ENCODE measurements at regions not wholly inside any gene's neighbourhood (a gene's known extent, or its start where the extent isn't known, plus 50 kb on each side); places are given as distances from the start of the nearest gene placed in this dataset.

DNA sequence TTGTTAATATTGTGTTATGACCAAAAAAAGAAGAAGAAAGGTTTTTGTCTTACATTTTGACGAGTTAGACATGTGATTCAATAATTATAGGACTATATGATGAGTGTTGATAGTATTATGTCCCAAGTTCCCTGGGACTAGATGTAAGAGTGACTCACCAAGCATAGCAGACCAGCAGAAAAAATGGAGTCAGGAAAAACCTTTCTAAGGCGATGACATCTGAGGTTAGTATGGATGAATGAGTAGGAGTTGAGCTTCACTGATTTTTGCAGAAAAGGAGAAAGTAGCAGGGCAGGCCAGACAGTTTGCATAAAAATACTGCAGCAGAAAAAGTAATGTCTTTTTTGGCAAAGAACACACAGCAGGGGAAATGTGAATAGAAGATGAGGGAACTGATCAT is 1041.3 kb upstream of the ADGRL4 start:
- Histone ChIP-seq H3K27me3 (ENCODE audit: insufficient read depth, low read depth, low read length) (no peaks in the 10 kb centered on the region), H3K27ac (ENCODE audit: low read length) (no peak overlapping the region), H3K9me3 (ENCODE audit: low read length) (no peaks in the 10 kb centered on the region), H4K20me1 (ENCODE audit: insufficient read depth) (no peaks in the 10 kb centered on the region), H3K4me3 (ENCODE audit: low read length) (no peak overlapping the region), H3F3A (ENCODE audit: insufficient read depth, low read length, poor library complexity, severe bottlenecking) (no peaks in the 10 kb centered on the region), H3K9me2 (ENCODE audit: insufficient read depth, low read length) (no peaks in the 10 kb centered on the region), H3K79me2 (replicated peaks; ENCODE audit: insufficient read depth, low read length) (no peaks in the 10 kb centered on the region), H3K9ac (ENCODE audit: low read length) (no peak overlapping the region), H2AFZ (ENCODE audit: low read depth, low read length) (no peak overlapping the region), H3K36me3 (ENCODE audit: insufficient read depth, low read length) (no peaks in the 10 kb centered on the region), H3K4me2 (ENCODE audit: low read length) (no peak overlapping the region)
- TF ChIP-seq POLR2AphosphoS5 (IDR thresholded peaks at IDR 0.05): no peak

DNA sequence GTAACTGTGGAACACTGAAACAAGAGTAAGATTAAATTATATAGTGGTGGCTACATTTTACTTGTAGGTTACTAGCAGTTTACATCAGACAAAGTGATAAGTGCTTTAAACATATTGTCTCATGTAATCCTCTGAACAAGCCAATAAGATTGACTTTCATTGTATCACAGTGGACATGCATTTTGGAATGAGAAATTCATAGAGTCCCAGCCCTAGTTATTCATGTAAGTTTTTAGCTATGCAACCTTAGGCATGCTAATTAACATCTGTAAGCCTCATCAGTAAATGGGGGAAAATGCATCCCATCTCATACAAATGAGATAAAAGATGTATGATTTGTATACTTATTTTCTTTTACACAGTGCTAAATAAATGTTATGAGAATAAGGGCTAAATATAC is 1038.1 kb upstream of the ADGRL4 start:
- no peaks in the 10 kb centered on the region for H3K36me3 ChIP-seq (ENCODE audit: insufficient read depth, low read length)
- no peak overlapping the region for H3K4me3 ChIP-seq (ENCODE audit: low read length)
- no peak overlapping the region for H3K4me2 ChIP-seq (ENCODE audit: low read length)
- H3K9me3 ChIP-seq (ENCODE audit: low read length): no peaks in the 10 kb centered on the region
- no peaks in the 10 kb centered on the region for H3F3A ChIP-seq (ENCODE audit: insufficient read depth, low read length, poor library complexity, severe bottlenecking)
- H3K27ac ChIP-seq (ENCODE audit: low read length): no peak overlapping the region
- no peaks in the 10 kb centered on the region for H3K27me3 ChIP-seq (ENCODE audit: insufficient read depth, low read depth, low read length)
- H4K20me1 ChIP-seq (ENCODE audit: insufficient read depth): no peaks in the 10 kb centered on the region
- H3K79me2 ChIP-seq (replicated peaks; ENCODE audit: insufficient read depth, low read length): no peaks in the 10 kb centered on the region
- no peak overlapping the region for H3K9ac ChIP-seq (ENCODE audit: low read length)
- TF ChIP-seq, protein P1, sequence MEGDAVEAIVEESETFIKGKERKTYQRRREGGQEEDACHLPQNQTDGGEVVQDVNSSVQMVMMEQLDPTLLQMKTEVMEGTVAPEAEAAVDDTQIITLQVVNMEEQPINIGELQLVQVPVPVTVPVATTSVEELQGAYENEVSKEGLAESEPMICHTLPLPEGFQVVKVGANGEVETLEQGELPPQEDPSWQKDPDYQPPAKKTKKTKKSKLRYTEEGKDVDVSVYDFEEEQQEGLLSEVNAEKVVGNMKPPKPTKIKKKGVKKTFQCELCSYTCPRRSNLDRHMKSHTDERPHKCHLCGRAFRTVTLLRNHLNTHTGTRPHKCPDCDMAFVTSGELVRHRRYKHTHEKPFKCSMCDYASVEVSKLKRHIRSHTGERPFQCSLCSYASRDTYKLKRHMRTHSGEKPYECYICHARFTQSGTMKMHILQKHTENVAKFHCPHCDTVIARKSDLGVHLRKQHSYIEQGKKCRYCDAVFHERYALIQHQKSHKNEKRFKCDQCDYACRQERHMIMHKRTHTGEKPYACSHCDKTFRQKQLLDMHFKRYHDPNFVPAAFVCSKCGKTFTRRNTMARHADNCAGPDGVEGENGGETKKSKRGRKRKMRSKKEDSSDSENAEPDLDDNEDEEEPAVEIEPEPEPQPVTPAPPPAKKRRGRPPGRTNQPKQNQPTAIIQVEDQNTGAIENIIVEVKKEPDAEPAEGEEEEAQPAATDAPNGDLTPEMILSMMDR (IDR thresholded peaks at IDR 0.05; ENCODE audit: poor library complexity, severe bottlenecking): no peak
- TF ChIP-seq EP300 (conservative IDR thresholded peaks at IDR 0.05; ENCODE audit: poor library complexity, severe bottlenecking) (no peak), SMC3 (conservative IDR thresholded peaks at IDR 0.05; ENCODE audit: poor library complexity) (no peak), MXI1 (conservative IDR thresholded peaks at IDR 0.05; ENCODE audit: poor library complexity, severe bottlenecking) (no peak), POLR2AphosphoS5 (IDR thresholded peaks at IDR 0.05) (no peak), TAF1 (IDR thresholded peaks at IDR 0.05; ENCODE audit: low read depth) (no peak), RAD21 (conservative IDR thresholded peaks at IDR 0.05) (no peak)
- no peak overlapping the region for H2AFZ ChIP-seq (ENCODE audit: low read depth, low read length)
- no peaks in the 10 kb centered on the region for H3K9me2 ChIP-seq (ENCODE audit: insufficient read depth, low read length)

DNA sequence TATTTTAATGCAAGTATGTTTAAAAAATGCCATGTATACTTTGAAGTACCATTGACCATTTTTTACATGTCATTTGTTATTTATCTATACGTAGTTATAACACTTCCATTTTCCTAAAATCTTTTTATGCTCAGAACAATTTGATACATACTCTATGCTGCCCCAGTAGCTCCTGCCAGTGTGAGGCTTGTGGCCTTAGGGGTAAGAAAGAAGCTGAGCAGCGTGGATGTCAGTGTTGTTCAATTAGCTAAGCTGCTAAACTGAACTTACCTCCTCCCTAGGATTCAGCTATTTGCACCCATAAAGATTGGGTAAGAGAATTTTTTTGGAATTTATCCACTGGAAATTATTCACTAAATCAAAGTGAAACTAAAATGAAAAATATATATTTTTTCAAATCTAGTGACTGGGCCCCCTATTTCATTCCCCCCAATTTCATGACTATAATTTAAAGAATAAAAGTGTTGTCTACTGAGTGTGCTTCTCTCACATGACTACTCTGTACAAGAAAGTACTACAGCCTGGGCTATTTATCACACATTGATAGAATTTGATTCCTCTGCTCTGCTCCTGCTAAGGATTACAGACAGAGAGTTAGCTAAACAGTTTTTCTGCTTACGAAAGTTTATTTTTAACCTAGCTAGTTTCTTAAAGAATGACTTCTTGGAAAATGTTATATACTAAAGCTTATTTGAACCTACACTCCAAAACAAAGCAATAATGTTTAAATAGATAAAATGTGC is 1030.3 kb upstream of the ADGRL4 start:
- H3K79me2 ChIP-seq (replicated peaks; ENCODE audit: insufficient read depth, low read length): no peaks in the 10 kb centered on the region
- no peaks in the 10 kb centered on the region for H3K9me2 ChIP-seq (ENCODE audit: insufficient read depth, low read length)
- H3K27ac ChIP-seq (ENCODE audit: low read length): no peak overlapping the region
- TF ChIP-seq POLR2AphosphoS5 (IDR thresholded peaks at IDR 0.05): no peak
- TF ChIP-seq MXI1 (conservative IDR thresholded peaks at IDR 0.05; ENCODE audit: poor library complexity, severe bottlenecking): no peak
- no peak for TF ChIP-seq RAD21 (conservative IDR thresholded peaks at IDR 0.05)
- no peak for TF ChIP-seq EZH2 (IDR thresholded peaks at IDR 0.05; ENCODE audit: borderline replicate concordance, insufficient read depth, low read length, poor library complexity, severe bottlenecking)
- TF ChIP-seq EP300 (conservative IDR thresholded peaks at IDR 0.05; ENCODE audit: poor library complexity, severe bottlenecking): no peak
- TF ChIP-seq, protein P2, sequence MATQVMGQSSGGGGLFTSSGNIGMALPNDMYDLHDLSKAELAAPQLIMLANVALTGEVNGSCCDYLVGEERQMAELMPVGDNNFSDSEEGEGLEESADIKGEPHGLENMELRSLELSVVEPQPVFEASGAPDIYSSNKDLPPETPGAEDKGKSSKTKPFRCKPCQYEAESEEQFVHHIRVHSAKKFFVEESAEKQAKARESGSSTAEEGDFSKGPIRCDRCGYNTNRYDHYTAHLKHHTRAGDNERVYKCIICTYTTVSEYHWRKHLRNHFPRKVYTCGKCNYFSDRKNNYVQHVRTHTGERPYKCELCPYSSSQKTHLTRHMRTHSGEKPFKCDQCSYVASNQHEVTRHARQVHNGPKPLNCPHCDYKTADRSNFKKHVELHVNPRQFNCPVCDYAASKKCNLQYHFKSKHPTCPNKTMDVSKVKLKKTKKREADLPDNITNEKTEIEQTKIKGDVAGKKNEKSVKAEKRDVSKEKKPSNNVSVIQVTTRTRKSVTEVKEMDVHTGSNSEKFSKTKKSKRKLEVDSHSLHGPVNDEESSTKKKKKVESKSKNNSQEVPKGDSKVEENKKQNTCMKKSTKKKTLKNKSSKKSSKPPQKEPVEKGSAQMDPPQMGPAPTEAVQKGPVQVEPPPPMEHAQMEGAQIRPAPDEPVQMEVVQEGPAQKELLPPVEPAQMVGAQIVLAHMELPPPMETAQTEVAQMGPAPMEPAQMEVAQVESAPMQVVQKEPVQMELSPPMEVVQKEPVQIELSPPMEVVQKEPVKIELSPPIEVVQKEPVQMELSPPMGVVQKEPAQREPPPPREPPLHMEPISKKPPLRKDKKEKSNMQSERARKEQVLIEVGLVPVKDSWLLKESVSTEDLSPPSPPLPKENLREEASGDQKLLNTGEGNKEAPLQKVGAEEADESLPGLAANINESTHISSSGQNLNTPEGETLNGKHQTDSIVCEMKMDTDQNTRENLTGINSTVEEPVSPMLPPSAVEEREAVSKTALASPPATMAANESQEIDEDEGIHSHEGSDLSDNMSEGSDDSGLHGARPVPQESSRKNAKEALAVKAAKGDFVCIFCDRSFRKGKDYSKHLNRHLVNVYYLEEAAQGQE (IDR thresholded peaks at IDR 0.05; ENCODE audit: borderline replicate concordance): no peak
- TF ChIP-seq TAF1 (IDR thresholded peaks at IDR 0.05; ENCODE audit: low read depth): no peak
- TF ChIP-seq, protein P1 (IDR thresholded peaks at IDR 0.05; ENCODE audit: poor library complexity, severe bottlenecking): no peak
- TF ChIP-seq SMC3 (conservative IDR thresholded peaks at IDR 0.05; ENCODE audit: poor library complexity): no peak
- no peaks in the 10 kb centered on the region for H3K9me3 ChIP-seq (ENCODE audit: low read length)
- H4K20me1 ChIP-seq (ENCODE audit: insufficient read depth): no peaks in the 10 kb centered on the region
- no peak overlapping the region for H3K4me3 ChIP-seq (ENCODE audit: low read length)
- H3K27me3 ChIP-seq (ENCODE audit: insufficient read depth, low read depth, low read length): no peaks in the 10 kb centered on the region
- H3K36me3 ChIP-seq (ENCODE audit: insufficient read depth, low read length): no peaks in the 10 kb centered on the region
- no peak overlapping the region for H3K4me2 ChIP-seq (ENCODE audit: low read length)
- H3K9ac ChIP-seq (ENCODE audit: low read length): no peak overlapping the region
- no peak overlapping the region for H2AFZ ChIP-seq (ENCODE audit: low read depth, low read length)
- H3F3A ChIP-seq (ENCODE audit: insufficient read depth, low read length, poor library complexity, severe bottlenecking): no peaks in the 10 kb centered on the region

Measured in neural cell (in vitro differentiated cells).